Ureter (tissue), 1 donor: ENCODE measurements at regions not wholly inside any gene's neighbourhood (a gene's known extent, or its start where the extent isn't known, plus 50 kb on each side); places are given as distances from the start of the nearest gene placed in this dataset.
"Not testable (repeated sequence)": the region's sequence is repeated elsewhere in the genome, so short reads cannot be mapped to it uniquely, and the experiment has no call there.

Source experiments
- DNase-seq: peaks from one replicate; pipeline ENCODE4 v3.0.0-alpha.2; 2020; ENCODE audit warnings: low spot score
- donor health status: DM: yes; HTN: yes; CAD: no.

DNA sequence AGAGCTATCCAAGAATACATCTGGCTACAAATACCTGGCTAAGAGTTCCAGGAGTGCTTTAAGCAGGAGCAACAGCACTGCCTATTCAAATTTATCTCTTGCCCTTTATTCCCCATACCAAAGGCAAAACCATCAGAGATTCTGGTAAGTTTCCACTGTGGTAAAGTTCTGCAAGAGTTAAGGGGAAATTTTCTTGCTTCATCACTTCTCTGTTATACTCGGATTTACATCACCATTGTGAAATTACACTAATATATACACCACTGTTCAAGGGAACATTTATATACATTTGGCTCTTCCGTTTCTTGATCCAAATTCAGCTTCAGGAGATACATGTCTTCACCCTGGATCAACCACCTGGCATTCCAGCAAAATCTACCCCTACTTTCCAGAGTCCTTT lies 70.8 kb upstream of the PTPN13 start:
- no peak for DNase-seq

DNA sequence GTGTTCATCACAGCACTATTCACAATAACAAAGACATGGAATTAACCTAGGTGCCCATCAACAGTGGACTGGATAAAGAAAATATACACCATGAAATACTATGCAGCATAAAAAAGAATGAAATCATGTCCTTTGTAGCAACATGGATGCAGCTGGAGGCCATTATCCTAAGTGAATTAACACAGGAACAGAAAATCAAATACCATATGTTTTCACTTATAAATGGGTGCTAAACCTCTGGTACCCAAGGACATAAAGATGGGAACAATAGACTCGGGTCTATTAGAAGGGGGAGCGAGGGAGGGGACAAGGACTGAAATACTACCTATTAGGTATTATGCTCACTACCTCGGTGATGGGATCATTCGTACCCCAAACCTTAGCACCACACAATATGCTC lies 66.4 kb upstream of the PTPN13 start:
- not testable (repeated sequence) for DNase-seq

DNA sequence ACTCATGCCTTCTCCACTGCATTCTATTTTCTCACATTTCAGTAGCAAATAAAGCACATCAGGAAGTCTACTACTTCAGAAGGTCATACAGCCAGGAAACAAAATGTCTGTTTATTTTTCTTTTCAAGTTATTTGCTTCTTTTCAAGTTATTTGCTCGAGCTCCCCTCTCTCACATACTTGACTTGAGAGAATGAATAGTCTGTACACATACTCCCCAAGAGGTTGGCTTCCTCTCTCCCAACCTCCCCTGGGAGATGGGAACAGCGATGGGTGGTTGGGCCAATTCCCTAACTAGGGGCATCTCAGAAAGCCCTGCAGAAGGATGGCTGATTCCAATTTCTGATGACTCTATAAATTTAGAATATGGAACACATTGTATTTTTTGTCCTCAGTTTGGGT lies 64.7 kb upstream of the PTPN13 start:
- DNase-seq: no peak

DNA sequence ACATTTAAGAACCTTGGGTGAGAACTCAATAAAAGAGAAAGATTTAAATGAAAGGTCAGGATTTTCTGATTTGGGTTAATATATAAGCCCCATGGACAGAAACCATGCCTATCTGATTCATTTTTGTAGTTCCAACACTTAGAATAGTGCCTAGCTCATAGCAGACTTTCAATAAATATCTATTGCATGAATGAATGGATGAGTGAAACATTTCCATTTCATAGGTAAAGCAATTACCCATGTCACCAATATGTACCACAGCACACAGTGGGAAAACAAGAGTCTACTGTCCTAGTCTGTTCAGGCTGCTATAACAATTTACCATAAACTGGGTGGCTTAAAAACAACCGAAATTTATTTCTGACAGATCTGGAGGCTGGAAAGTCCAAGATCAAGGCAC lies 63.9 kb upstream of the PTPN13 start:
- no peak for DNase-seq

DNA sequence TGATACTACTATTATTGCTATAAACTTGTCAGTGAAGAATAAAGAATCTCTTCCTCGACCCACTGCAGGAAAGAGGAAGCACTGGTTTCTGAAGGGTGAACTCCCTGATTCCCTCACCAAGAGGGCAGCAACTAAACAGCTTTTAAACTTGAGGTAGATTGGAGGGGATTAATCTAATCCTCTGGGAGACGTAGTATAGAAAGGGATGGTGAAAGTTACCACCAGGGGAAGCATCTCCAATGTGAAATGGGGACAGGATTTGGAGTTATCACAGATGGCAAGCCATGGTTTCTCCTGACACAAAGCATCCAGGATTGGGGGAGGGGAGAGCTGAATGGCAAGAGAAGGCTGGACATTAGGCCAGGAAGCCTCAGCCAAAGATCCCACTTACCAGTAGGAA lies 62.7 kb upstream of the PTPN13 start:
- no peak for DNase-seq

DNA sequence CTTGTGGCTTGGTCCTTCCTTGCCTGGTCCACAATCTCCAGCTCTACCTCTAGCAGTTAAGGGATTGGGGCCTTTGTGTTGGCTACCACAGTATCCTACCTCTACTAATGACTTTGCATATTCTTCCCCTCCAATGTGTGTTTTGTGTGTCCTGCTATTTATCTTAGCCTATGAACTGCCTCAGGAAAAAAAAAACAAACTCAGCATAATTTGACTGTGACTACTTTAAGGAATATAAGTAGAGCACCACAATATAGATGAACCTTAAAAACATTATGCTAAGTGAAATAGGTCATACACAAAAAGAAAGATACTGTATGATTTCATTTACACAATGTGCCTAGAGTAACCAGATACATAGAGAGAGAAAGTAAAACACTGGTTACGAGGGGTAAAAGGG lies 61.3 kb upstream of the PTPN13 start:
- no peak for DNase-seq

DNA sequence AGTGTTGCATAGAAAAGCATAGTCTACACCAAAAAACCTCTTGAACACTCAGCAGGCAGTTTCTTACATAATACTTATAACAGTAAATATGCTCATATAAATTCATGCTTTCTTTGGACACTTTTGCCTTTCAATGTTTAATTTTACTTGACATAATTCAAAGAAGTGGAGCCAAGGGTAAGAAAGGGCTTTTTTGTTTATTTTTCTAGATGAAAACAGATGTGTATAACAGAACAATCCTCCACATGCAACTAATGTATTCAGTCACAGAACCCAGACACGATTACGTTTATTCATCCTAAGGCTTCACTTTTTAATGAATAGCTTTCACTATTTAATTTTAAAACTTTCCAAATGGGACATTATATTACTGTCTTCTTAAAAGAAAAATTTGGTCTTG lies 58.0 kb upstream of the PTPN13 start:
- no peak for DNase-seq

DNA sequence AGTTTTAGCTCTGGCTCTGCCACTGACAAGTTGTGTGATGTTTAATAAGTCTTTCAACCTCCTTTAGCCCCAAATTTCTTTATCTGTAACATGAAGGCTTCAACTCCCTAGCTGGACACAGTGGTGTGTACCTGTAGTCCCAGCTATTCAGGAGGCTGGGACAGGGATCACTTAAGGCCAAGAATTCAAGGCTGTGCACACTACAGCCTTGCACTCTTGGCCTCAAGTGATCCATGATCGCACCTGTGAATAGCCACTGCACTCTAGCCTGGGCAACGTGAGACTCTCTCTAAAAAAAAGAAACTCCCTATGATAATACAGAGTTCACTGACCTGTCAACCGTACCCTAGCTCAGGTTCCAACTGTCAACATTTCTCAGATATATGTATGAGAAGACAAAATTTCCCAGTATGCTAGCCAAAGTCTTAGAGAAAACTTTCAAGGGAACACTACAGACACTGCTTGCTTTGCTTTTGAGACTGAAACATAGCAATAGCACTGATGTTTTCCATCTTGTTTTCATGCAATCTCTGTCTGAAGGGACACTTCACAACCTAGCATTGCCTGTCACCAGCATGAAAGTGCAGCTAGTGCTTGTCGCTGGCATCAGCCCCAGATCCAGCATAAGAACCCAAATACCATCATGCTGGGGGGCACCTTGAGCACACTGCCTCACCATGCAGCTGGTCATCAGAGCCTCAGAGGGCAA lies 51.6 kb upstream of the PTPN13 start:
- no peak for DNase-seq

DNA sequence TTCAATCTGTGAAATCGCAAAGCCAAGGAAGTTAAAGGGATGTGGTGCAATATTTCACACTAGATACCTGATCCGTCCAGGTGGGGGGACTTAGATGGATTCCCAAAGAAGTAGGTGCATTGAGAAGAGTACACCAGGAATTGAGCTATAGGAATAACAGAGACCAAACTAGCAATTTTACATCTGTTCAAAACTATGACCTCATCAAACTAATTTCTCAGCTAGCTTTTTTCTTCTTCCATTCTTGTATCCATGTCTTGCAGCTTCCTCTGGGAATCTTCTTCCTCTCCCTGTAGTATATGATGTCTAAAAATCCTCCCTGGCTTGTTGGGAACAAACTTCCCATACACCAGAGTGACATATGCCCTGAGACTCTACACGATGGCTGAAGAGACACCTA lies 51.0 kb upstream of the PTPN13 start:
- DNase-seq: no peak

DNA sequence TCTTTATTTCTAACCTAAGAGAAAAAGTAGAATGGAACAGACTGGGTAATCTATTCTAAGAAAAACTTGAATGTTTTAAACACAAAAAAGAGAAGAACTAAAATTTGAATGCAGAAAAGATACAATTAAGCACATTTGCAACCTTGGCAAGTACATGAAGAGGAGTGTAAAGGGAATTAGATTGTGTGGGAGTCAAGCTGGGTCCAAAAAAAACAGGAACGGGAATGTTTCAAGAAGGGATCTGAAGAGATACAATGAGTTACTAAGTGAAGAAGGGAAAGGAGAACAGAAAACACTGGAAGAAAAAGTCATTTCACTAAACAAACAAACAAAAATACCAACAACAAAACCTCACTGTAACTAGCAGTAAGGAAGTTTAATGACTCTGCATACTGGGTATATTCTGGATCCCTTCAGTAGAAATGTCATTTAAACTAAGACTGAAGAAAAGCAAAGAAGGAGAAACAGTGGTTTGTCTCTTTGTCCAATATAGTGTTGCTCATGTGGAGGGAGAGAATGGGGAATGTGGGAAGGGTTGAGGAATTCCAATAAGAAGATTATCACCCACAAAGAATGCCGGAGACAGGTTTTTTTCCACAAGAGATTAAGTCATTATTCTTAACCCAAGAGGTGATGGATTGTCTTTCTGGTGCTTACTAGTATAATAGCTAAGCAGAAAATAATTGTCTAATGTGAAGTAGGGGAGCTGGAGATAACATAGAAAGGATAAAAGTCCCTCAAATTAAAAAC lies 50.4 kb upstream of the PTPN13 start:
- DNase-seq: no peak

DNA sequence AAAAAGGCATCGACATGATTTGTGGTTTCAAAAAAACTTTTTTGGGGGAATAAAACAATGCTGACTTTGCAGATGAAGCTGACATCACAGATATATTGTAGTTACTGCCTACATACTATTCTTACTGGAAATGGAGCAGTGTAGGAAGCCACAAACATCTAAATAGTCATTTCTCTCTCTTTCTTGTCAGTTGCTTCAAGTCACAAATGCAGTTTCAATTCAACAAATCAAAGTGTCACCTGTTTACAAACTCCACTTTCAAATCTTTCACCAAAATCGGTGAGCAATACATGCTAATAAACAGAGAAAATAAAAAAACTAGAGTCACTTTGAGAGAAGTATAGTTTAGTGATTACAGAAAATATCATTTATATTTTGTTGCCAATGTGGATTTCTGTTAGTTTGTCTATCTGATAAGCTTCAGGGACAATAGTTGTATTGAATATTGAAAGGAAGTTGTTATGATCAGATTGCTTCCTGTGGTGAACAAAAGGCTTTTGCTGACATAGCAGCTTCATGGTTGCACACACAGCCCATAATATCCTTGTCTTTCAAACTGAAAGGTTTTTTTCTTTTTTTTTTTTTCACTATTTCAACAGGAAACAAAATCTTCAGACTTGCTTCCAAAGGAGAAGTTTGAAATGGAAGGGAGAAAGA lies 49.7 kb upstream of the PTPN13 start:
- DNase-seq: no peak
